ENCODE measurements at regions not wholly inside any gene's neighbourhood (a gene's known extent, or its start where the extent isn't known, plus 50 kb on each side); places are given as distances from the start of the nearest gene placed in this dataset.

DNA sequence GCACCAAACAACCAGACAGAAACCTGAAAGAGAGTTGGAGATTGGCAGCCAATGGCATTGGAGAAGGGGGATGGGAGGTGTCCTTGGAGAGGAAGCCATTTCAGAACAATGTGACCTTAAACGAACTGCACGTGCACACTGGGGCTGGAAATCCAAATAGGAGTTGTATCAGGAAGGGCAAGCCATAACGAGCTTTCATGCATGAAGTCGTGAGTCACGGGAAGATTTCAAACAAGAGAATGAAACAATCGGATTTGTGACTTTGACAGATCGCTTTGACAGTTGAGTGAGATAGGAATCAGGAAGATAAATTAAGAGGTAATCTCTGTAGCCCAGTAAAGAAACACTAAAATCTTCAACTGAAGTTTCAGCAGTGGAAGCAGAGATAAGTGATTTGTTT is 445.8 kb upstream of the ZP4 start:
- Histone ChIP-seq H3K4me1 (replicated peaks in 1 of 2; ENCODE audit: control insufficient read depth in 2 of 2, insufficient read depth in 2 of 2, low read length in 2 of 2) (no peaks in the 10 kb centered on the region), H3K9me1 (ENCODE audit: control insufficient read depth, insufficient read depth, low read length) (no peaks in the 10 kb centered on the region), H3K27ac (ENCODE audit: extremely low read depth, low read depth, low read length) (no peak overlapping the region), H3K79me2 (ENCODE audit: control insufficient read depth, insufficient read depth, low read length) (no peaks in the 10 kb centered on the region), H3K9ac (ENCODE audit: insufficient read depth in 1 of 2, low read depth in 2 of 2, low read length in 2 of 2) (no peak overlapping the region), H3K27me3 (ENCODE audit: control insufficient read depth in 2 of 2, insufficient read depth in 2 of 2, low read length in 2 of 2) (no peaks in the 10 kb centered on the region), H2AFZ (ENCODE audit: low read depth, low read length) (no peak overlapping the region), H3K4me2 (ENCODE audit: insufficient read depth, low read length) (no peak overlapping the region), H3K9me3 (replicated peaks; ENCODE audit: control insufficient read depth, insufficient read depth, low read depth, low read length) (no peaks in the 10 kb centered on the region), H4K20me1 (replicated peaks; ENCODE audit: control insufficient read depth, insufficient read depth, low read length) (no peaks in the 10 kb centered on the region), H3K4me3 (no peak overlapping the region), H3K36me3 (ENCODE audit: control insufficient read depth, insufficient read depth, low read length) (no peaks in the 10 kb centered on the region)
- TF ChIP-seq L3MBTL2 (IDR thresholded peaks at IDR 0.05) (no peak), ZBTB34 (CRISPR knock-in tag; IDR thresholded peaks at IDR 0.05) (no peak), ZNF12 (CRISPR knock-in tag; IDR thresholded peaks at IDR 0.05) (no peak), ZNF23 (CRISPR knock-in tag; IDR thresholded peaks at IDR 0.05) (no peak), ZNF778 (CRISPR knock-in tag; IDR thresholded peaks at IDR 0.05) (no peak), ZFP36 (IDR thresholded peaks at IDR 0.05; ENCODE audit: low read depth, low read length, partially characterized antibody) (no peak), ZBTB26 (CRISPR knock-in tag; IDR thresholded peaks at IDR 0.05) (no peak), KHSRP (IDR thresholded peaks at IDR 0.05) (no peak)
- TF ChIP-seq, protein P1, sequence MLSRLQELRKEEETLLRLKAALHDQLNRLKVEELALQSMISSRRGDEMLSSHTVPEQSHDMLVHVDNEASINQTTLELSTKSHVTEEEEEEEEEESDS (CRISPR knock-in tag; IDR thresholded peaks at IDR 0.05), result no peak
- TF ChIP-seq, protein P2, sequence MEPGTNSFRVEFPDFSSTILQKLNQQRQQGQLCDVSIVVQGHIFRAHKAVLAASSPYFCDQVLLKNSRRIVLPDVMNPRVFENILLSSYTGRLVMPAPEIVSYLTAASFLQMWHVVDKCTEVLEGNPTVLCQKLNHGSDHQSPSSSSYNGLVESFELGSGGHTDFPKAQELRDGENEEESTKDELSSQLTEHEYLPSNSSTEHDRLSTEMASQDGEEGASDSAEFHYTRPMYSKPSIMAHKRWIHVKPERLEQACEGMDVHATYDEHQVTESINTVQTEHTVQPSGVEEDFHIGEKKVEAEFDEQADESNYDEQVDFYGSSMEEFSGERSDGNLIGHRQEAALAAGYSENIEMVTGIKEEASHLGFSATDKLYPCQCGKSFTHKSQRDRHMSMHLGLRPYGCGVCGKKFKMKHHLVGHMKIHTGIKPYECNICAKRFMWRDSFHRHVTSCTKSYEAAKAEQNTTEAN (CRISPR knock-in tag; IDR thresholded peaks at IDR 0.05), result no peak
- no TSS peak for BruUV-seq (replicated peaks)
- intact Hi-C loops (cut with micrococcal nuclease) (no loop called here), in situ Hi-C loops (cut with MboI) (no loop called here)
- CTCF ChIA-PET (ENCODE audit: low intra/inter-chr PET ratio), result no interaction called here
- POLR2A ChIA-PET, result no interaction called here
- WGBS (ENCODE audit: insufficient coverage, low coverage, missing lambda C conversion rate), result 0% methylated on average over 7 of the region's 7 CpGs
- ATAC-seq (no peak), FAIRE-seq (no peak), DNase-seq (ENCODE audit: extremely low read depth in 1 of 4, low spot score in 3 of 4) (no peak)

Measured in K562 (cell line).